ENCODE measurements at regions not wholly inside any gene's neighbourhood (a gene's known extent, or its start where the extent isn't known, plus 50 kb on each side); places are given as distances from the start of the nearest gene placed in this dataset.

DNA sequence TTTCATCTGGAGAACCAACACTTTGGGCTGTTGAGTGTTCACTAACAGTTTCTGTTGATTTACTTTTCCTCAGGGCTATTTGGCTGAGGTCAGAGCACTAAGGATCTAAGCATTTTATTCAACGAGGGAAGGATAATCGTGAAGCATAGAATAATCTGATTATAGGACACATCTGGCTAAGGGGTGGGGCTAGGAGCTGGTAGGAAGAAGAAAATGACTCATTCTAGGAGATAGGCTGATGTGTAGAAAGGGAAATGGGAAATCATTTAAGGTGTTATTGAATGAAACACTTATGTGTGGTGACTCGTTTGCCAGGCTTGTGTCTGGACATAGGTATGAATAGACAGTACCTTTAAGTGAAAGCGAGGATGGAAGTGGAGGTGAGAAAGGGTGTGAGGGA is 167.2 kb downstream of the ETNK1 start:
- TF ChIP-seq, protein P1, sequence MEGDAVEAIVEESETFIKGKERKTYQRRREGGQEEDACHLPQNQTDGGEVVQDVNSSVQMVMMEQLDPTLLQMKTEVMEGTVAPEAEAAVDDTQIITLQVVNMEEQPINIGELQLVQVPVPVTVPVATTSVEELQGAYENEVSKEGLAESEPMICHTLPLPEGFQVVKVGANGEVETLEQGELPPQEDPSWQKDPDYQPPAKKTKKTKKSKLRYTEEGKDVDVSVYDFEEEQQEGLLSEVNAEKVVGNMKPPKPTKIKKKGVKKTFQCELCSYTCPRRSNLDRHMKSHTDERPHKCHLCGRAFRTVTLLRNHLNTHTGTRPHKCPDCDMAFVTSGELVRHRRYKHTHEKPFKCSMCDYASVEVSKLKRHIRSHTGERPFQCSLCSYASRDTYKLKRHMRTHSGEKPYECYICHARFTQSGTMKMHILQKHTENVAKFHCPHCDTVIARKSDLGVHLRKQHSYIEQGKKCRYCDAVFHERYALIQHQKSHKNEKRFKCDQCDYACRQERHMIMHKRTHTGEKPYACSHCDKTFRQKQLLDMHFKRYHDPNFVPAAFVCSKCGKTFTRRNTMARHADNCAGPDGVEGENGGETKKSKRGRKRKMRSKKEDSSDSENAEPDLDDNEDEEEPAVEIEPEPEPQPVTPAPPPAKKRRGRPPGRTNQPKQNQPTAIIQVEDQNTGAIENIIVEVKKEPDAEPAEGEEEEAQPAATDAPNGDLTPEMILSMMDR (IDR thresholded peaks at IDR 0.05), result no peak
- no peak for TF ChIP-seq EZH2 (IDR thresholded peaks at IDR 0.05; ENCODE audit: borderline replicate concordance, insufficient read depth, low read depth, low read length, poor library complexity, severe bottlenecking)

All from B cell (primary cell).